ENCODE measurements at regions not wholly inside any gene's neighbourhood (a gene's known extent, or its start where the extent isn't known, plus 50 kb on each side); places are given as distances from the start of the nearest gene placed in this dataset.

DNA sequence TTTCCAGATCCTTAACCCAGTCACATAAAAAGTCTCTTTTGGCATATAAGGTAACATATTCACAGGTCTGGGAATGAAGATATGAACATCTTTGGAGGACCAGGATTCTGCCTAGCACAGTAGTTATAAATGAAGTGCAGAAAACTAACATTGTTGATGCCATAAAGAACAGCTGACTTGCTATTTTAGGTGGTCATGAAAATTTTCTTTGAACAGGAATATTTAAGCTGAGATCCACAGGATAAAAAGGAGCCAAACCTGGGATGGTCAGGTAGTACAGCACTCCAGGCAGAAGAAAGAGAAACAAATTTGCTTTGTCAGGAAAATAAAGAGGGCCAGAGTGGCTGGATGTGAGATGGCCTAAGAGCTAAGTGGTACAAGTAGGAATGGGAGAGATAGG lies 80.0 kb downstream of the CENPW start:
- ATAC-seq (ENCODE audit: low read depth in 2 of 2) (no peak), DNase-seq (no peak)
- Mint-ChIP-seq H3K27me3 (no peaks in the 10 kb centered on the region), H3K4me3 (no peak overlapping the region), H3K27ac (no peak overlapping the region), H3K9me3 (peaks cover 0 to 6% (median 2%) of the 10 kb centered on the region in 7 donors), H3K36me3 (no peaks in the 10 kb centered on the region), H3K4me1 (no peaks in the 10 kb centered on the region)
- H3K9me3 ChIP-seq (ENCODE audit: control insufficient read depth in 2 of 2, low read length in 2 of 2), result no peaks in the 10 kb centered on the region
- no peaks in the 10 kb centered on the region for H3K36me3 ChIP-seq (ENCODE audit: control insufficient read depth, insufficient read depth, low read length)
- H3K27me3 ChIP-seq (ENCODE audit: control insufficient read depth, insufficient read depth, low read length), result no peaks in the 10 kb centered on the region
- no peak overlapping the region for H3K4me3 ChIP-seq (ENCODE audit: low read depth, low read length)
- H3K27ac ChIP-seq (ENCODE audit: insufficient read depth, low read length, poor library complexity, severe bottlenecking), result no peak overlapping the region
- no peaks in the 10 kb centered on the region for H3K4me1 ChIP-seq (ENCODE audit: control insufficient read depth, insufficient read depth, low read length, poor library complexity, severe bottlenecking)

DNA sequence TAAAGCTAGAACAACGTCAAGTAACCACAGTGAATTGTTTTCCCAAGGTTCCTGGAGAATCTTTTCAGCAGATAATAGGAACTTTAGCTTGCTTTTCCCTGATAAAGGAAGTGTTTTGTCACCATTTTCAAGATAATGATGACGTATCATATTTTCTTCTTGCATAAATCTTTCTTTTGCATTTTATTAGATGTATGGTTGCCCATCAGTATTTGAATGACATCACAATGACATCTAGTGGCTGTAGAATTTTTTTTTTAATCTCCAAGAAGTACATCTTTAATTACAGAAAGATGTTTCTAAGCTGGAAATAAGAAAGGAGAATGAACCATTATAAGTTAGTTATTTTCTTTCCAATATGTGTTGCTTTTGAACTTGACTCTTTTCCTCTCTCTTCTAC lies 83.0 kb downstream of the CENPW start:
- no peak for ATAC-seq (ENCODE audit: low read depth in 2 of 2)
- Mint-ChIP-seq H3K36me3 (no peaks in the 10 kb centered on the region), H3K4me3 (no peak overlapping the region), H3K4me1 (no peaks in the 10 kb centered on the region), H3K27me3 (no peaks in the 10 kb centered on the region), H3K27ac (no peak overlapping the region), H3K9me3 (peaks cover 0 to 2% (median 0%) of the 10 kb centered on the region in 7 donors)
- no peaks in the 10 kb centered on the region for H3K4me1 ChIP-seq (ENCODE audit: control insufficient read depth, insufficient read depth, low read length, poor library complexity, severe bottlenecking)
- no peaks in the 10 kb centered on the region for H3K9me3 ChIP-seq (ENCODE audit: control insufficient read depth in 2 of 2, low read length in 2 of 2)
- H3K4me3 ChIP-seq (ENCODE audit: low read depth, low read length), result no peak overlapping the region
- H3K27me3 ChIP-seq (ENCODE audit: control insufficient read depth, insufficient read depth, low read length), result no peaks in the 10 kb centered on the region
- DNase-seq, result no peak
- no peak overlapping the region for H3K27ac ChIP-seq (ENCODE audit: insufficient read depth, low read length, poor library complexity, severe bottlenecking)
- no peaks in the 10 kb centered on the region for H3K36me3 ChIP-seq (ENCODE audit: control insufficient read depth, insufficient read depth, low read length)

DNA sequence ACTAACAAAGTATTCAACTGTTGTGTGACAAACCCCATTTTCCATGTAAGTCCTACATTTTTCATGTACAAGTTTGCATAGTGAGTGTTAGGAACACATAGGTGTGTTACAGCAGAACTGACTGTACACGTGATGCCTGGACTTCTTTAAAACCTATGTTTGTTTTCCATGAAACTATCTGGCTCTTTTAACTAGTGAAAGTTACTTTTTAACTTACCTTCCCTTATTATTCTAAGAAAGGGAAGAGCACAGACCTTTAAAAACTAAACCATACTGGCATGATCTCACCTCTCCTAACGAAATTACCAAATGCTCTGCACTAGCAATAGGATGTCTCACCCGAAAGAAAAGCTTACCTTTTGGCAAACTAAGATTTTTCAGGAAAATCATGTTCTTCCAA lies 87.8 kb downstream of the CENPW start:
- no peak overlapping the region for H3K4me3 Mint-ChIP-seq
- H3K36me3 Mint-ChIP-seq, result no peaks in the 10 kb centered on the region
- DNase-seq (no peak), ATAC-seq (ENCODE audit: low read depth in 2 of 2) (no peak)
- H3K9me3 ChIP-seq (ENCODE audit: control insufficient read depth in 2 of 2, low read length in 2 of 2), result no peaks in the 10 kb centered on the region
- H3K4me3 ChIP-seq (ENCODE audit: low read depth, low read length), result no peak overlapping the region
- H3K36me3 ChIP-seq (ENCODE audit: control insufficient read depth, insufficient read depth, low read length), result no peaks in the 10 kb centered on the region
- no peaks in the 10 kb centered on the region for H3K27me3 ChIP-seq (ENCODE audit: control insufficient read depth, insufficient read depth, low read length)
- no peaks in the 10 kb centered on the region for H3K4me1 Mint-ChIP-seq
- H3K27ac ChIP-seq (ENCODE audit: insufficient read depth, low read length, poor library complexity, severe bottlenecking), result no peak overlapping the region
- H3K9me3 Mint-ChIP-seq, result no peaks in the 10 kb centered on the region
- no peak overlapping the region for H3K27ac Mint-ChIP-seq
- H3K27me3 Mint-ChIP-seq, result no peaks in the 10 kb centered on the region
- H3K4me1 ChIP-seq (ENCODE audit: control insufficient read depth, insufficient read depth, low read length, poor library complexity, severe bottlenecking), result no peaks in the 10 kb centered on the region

- no peaks in the 10 kb centered on the region for H3K4me1 ChIP-seq (ENCODE audit: control insufficient read depth, insufficient read depth, low read length, poor library complexity, severe bottlenecking)
- H3K9me3 ChIP-seq (ENCODE audit: control insufficient read depth in 2 of 2, low read length in 2 of 2), result no peaks in the 10 kb centered on the region
- H3K27ac ChIP-seq (ENCODE audit: insufficient read depth, low read length, poor library complexity, severe bottlenecking), result no peak overlapping the region
- no peaks in the 10 kb centered on the region for H3K9me3 Mint-ChIP-seq
- DNase-seq, result no peak
- no peak overlapping the region for H3K27ac Mint-ChIP-seq
- H3K36me3 Mint-ChIP-seq, result no peaks in the 10 kb centered on the region
- H3K27me3 ChIP-seq (ENCODE audit: control insufficient read depth, insufficient read depth, low read length), result no peaks in the 10 kb centered on the region
- no peak overlapping the region for H3K4me3 ChIP-seq (ENCODE audit: low read depth, low read length)
- no peaks in the 10 kb centered on the region for H3K27me3 Mint-ChIP-seq
- no peaks in the 10 kb centered on the region for H3K36me3 ChIP-seq (ENCODE audit: control insufficient read depth, insufficient read depth, low read length)
- H3K4me3 Mint-ChIP-seq, result no peak overlapping the region
- no peaks in the 10 kb centered on the region for H3K4me1 Mint-ChIP-seq
- no peak for ATAC-seq (ENCODE audit: low read depth in 2 of 2)
These were observed 90.0 kb downstream of the CENPW start for GRCh38 chr6:126429866-126430265.

DNA sequence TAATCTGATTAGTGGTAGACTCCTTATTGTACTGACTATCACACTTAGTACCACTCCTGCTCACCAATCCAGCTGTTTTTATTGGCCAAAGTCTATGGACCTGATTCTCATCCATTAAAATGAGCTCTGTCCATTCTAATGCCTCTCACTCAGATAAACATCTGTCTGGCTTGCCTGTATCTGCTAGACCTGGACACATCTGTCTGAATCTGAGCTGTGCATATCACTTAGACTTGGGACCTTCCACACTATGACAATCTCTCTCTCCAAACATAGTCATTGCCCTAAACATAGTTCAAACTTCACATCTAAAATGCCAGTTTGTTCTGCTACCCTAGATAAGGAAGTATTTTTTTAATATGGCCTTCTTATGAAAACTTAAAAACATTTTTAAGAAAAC lies 92.6 kb downstream of the CENPW start:
- Mint-ChIP-seq H3K27me3 (no peaks in the 10 kb centered on the region), H3K4me3 (no peak overlapping the region), H3K36me3 (no peaks in the 10 kb centered on the region), H3K27ac (no peak overlapping the region), H3K9me3 (no peaks in the 10 kb centered on the region), H3K4me1 (no peaks in the 10 kb centered on the region)
- Histone ChIP-seq H3K4me3 (ENCODE audit: low read depth, low read length) (no peak overlapping the region), H3K27me3 (ENCODE audit: control insufficient read depth, insufficient read depth, low read length) (no peaks in the 10 kb centered on the region), H3K36me3 (ENCODE audit: control insufficient read depth, insufficient read depth, low read length) (no peaks in the 10 kb centered on the region), H3K27ac (ENCODE audit: insufficient read depth, low read length, poor library complexity, severe bottlenecking) (no peak overlapping the region), H3K9me3 (ENCODE audit: control insufficient read depth in 2 of 2, low read length in 2 of 2) (no peaks in the 10 kb centered on the region), H3K4me1 (ENCODE audit: control insufficient read depth, insufficient read depth, low read length, poor library complexity, severe bottlenecking) (no peaks in the 10 kb centered on the region)
- DNase-seq (no peak), ATAC-seq (ENCODE audit: low read depth in 2 of 2) (no peak)

- no peaks in the 10 kb centered on the region for H3K27me3 ChIP-seq (ENCODE audit: control insufficient read depth, insufficient read depth, low read length)
- Mint-ChIP-seq H3K36me3 (no peaks in the 10 kb centered on the region), H3K4me3 (no peak overlapping the region), H3K9me3 (no peaks in the 10 kb centered on the region), H3K4me1 (no peaks in the 10 kb centered on the region), H3K27ac (no peak overlapping the region), H3K27me3 (no peaks in the 10 kb centered on the region)
- no peaks in the 10 kb centered on the region for H3K9me3 ChIP-seq (ENCODE audit: control insufficient read depth in 2 of 2, low read length in 2 of 2)
- DNase-seq (no peak), ATAC-seq (ENCODE audit: low read depth in 2 of 2) (no peak)
- no peak overlapping the region for H3K27ac ChIP-seq (ENCODE audit: insufficient read depth, low read length, poor library complexity, severe bottlenecking)
- no peaks in the 10 kb centered on the region for H3K4me1 ChIP-seq (ENCODE audit: control insufficient read depth, insufficient read depth, low read length, poor library complexity, severe bottlenecking)
- no peaks in the 10 kb centered on the region for H3K36me3 ChIP-seq (ENCODE audit: control insufficient read depth, insufficient read depth, low read length)
- no peak overlapping the region for H3K4me3 ChIP-seq (ENCODE audit: low read depth, low read length)
These were observed 94.0 kb downstream of the CENPW start for GRCh38 chr6:126433927-126434326.

- Mint-ChIP-seq H3K9me3 (peaks cover 0 to 2% (median 0%) of the 10 kb centered on the region in 7 donors), H3K4me1 (no peaks in the 10 kb centered on the region), H3K4me3 (no peak overlapping the region), H3K27me3 (no peaks in the 10 kb centered on the region), H3K27ac (no peak overlapping the region), H3K36me3 (no peaks in the 10 kb centered on the region)
- Histone ChIP-seq H3K27ac (ENCODE audit: insufficient read depth, low read length, poor library complexity, severe bottlenecking) (no peak overlapping the region), H3K36me3 (ENCODE audit: control insufficient read depth, insufficient read depth, low read length) (no peaks in the 10 kb centered on the region), H3K27me3 (ENCODE audit: control insufficient read depth, insufficient read depth, low read length) (no peaks in the 10 kb centered on the region), H3K4me3 (ENCODE audit: low read depth, low read length) (no peak overlapping the region), H3K4me1 (ENCODE audit: control insufficient read depth, insufficient read depth, low read length, poor library complexity, severe bottlenecking) (no peaks in the 10 kb centered on the region), H3K9me3 (ENCODE audit: control insufficient read depth in 2 of 2, low read length in 2 of 2) (no peaks in the 10 kb centered on the region)
- DNase-seq (no peak), ATAC-seq (ENCODE audit: low read depth in 2 of 2) (no peak)
These were observed 97.3 kb downstream of the CENPW start for GRCh38 chr6:126437205-126437604.

DNA sequence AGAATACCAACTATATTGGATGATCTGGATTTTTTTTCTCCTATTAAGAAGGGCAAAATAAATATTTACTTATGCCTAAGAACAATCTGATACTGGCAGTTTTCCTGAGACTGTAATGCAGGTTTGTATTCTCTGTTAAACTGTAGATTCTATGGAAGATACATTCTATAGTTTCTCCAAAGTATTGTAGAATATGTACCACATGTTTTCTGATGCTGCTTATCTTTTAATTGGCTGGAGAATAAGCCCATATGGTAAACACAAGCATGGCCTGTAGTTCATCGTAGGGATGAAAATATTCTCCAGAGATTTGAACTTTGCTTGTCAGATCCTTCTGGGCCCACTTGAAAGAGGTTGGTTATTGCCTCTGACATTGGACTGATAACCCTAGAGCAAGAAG lies 99.1 kb downstream of the CENPW start:
- H3K9me3 Mint-ChIP-seq, result peaks cover 0 to 2% (median 0%) of the 10 kb centered on the region in 7 donors
- Histone ChIP-seq H3K27me3 (ENCODE audit: control insufficient read depth, insufficient read depth, low read length) (no peaks in the 10 kb centered on the region), H3K9me3 (ENCODE audit: control insufficient read depth in 2 of 2, low read length in 2 of 2) (no peaks in the 10 kb centered on the region), H3K36me3 (ENCODE audit: control insufficient read depth, insufficient read depth, low read length) (no peaks in the 10 kb centered on the region), H3K4me1 (ENCODE audit: control insufficient read depth, insufficient read depth, low read length, poor library complexity, severe bottlenecking) (no peaks in the 10 kb centered on the region), H3K27ac (ENCODE audit: insufficient read depth, low read length, poor library complexity, severe bottlenecking) (no peak overlapping the region), H3K4me3 (ENCODE audit: low read depth, low read length) (no peak overlapping the region)
- H3K4me1 Mint-ChIP-seq, result no peaks in the 10 kb centered on the region
- H3K27ac Mint-ChIP-seq, result no peak overlapping the region
- H3K36me3 Mint-ChIP-seq, result no peaks in the 10 kb centered on the region
- H3K27me3 Mint-ChIP-seq, result no peaks in the 10 kb centered on the region
- no peak for ATAC-seq (ENCODE audit: low read depth in 2 of 2)
- H3K4me3 Mint-ChIP-seq, result no peak overlapping the region
- DNase-seq, result no peak
